ENCODE measurements at regions not wholly inside any gene's neighbourhood (a gene's known extent, or its start where the extent isn't known, plus 50 kb on each side); places are given as distances from the start of the nearest gene placed in this dataset.

DNA sequence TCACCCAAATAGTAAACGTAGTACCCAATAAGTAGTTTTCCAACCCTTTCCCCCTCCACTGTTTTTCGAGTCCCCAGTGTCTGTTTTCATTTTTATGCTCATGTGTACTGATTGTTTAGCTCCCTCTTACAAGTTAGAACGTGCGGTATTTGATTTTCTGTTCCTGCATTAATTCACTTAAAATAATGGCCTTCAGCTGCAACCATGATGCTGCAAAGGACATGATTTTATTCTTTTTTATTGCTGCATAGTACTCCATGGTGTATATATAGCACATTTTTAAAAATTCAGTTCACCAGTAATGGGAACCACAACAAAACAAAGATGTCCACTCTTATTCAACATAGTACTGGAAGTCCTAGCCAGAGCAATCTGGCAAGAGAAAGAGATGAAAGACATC, 72.8 kb downstream of the DUSP6 start:
- no peak for TF ChIP-seq CTCF (optimal IDR thresholded peaks at IDR 0.05 in 1 of 3, IDR thresholded peaks at IDR 0.05 in 1 of 3, conservative IDR thresholded peaks at IDR 0.05 in 1 of 3; ENCODE audit: extremely low read depth in 1 of 3, insufficient read depth in 2 of 3, low read length in 3 of 3)
- no peak for TF ChIP-seq EZH2 (IDR thresholded peaks at IDR 0.05; ENCODE audit: low read length)
